HCT116 (cell line): ENCODE measurements at regions not wholly inside any gene's neighbourhood (a gene's known extent, or its start where the extent isn't known, plus 50 kb on each side); places are given as distances from the start of the nearest gene placed in this dataset.

ENCODE experiments used
- ATAC-seq: fragments of 200-7000 bp; cut with Tn5 transposase; 2 replicates; pipeline ENCODE4 v1.9.1; 2020; ENCODE audit warnings: mild to moderate bottlenecking, moderate library complexity
- BruUV-seq: library from RNA; stranded (reverse); fragments of 400-500 nt; replicated peaks from 2 replicates; lab custom pipeline; 2021; lab: Mats Ljungman, UMichigan
- CTCF ChIA-PET: fragments of 300-600 bp; sonication (Branson Sonifier 250); formaldehyde crosslinking; loops from one replicate; lab custom pipeline; 2021; ENCODE audit warnings: antibody characterized with exemption; lab: Charles Lee
- POLR2A ChIA-PET: fragments of 300-600, 350-600 bp; sonication (Branson Sonifier 250); formaldehyde crosslinking; loops from one replicate; lab custom pipeline; 2021; ENCODE audit warnings: antibody characterized with exemption; lab: Charles Lee
- RAD21 ChIA-PET, 2 experiments: fragments of 300-600 bp; sonication (Branson Sonifier 250); formaldehyde crosslinking; loops; one replicate each; lab custom pipeline; 2023; ENCODE audit warnings: low total read pairs in 2 of 2; ENCODE audit not compliant: uncharacterized antibody in 2 of 2, unreplicated experiment in 2 of 2, low non-redundant PET in 1 of 2; lab: Charles Lee
- DNase-seq: peaks from one replicate; pipeline ENCODE4 v3.0.0-alpha.2; 2010; ENCODE audit warnings: low read depth, low spot score
- H2AFZ ChIP-seq: fragments of 200-600 bp; shearing (Covaris generic), sonication (generic); 2 replicates; pipeline ENCODE4 v1.6.1; 2017; ENCODE audit warnings: low read depth, mixed run types, mixed read lengths, antibody characterized with exemption, low read length; ENCODE audit not compliant: poor library complexity, severe bottlenecking
- H3K27ac ChIP-seq: 2 replicates; pipeline ENCODE4 v1.5.1; 2012; ENCODE audit warnings: low read depth, low read length
- H3K27me3 ChIP-seq: fragments of 200-600 bp; sonication (generic); 2 replicates; pipeline ENCODE4 v1.6.1; 2016; ENCODE audit warnings: mixed run types, low read length, mixed read lengths; ENCODE audit not compliant: insufficient read depth
- H3K36me3 ChIP-seq, 2 experiments: fragments of 200-500 bp in 1 of 2; fragments of 200-600 bp in 1 of 2; sonication (Bioruptor generic) in 1 of 2; sonication (generic) in 1 of 2; 2 replicates each; pipeline versions ENCODE4 v1.5.1 to v1.6.1; 2014 to 2016; ENCODE audit warnings: low read length in 2 of 2, inconsistent platforms in 1 of 2, mixed read lengths in 1 of 2, mixed run types in 1 of 2; ENCODE audit not compliant: insufficient read depth in 2 of 2, control insufficient read depth in 1 of 2
- H3K4me1 ChIP-seq, 2 experiments: fragments of 200-600 bp in 1 of 2; sonication (generic) in 1 of 2; 2 replicates each; pipeline versions ENCODE4 v1.5.1 to v1.6.1; 2012 to 2017; ENCODE audit warnings: low read length in 2 of 2, inconsistent platforms in 1 of 2, mild to moderate bottlenecking in 1 of 2, mixed read lengths in 1 of 2, mixed run types in 1 of 2, moderate library complexity in 1 of 2; ENCODE audit not compliant: insufficient read depth in 2 of 2, control insufficient read depth in 1 of 2
- H3K4me2 ChIP-seq: fragments of 200-600 bp; sonication (generic); 2 replicates; pipeline ENCODE4 v1.6.1; 2017; ENCODE audit warnings: mixed run types, low read length, mixed read lengths
- H3K4me3 ChIP-seq, 2 experiments: fragments of 200-600 bp in 1 of 2; sonication (generic) in 1 of 2; replicated peaks in 1 of 2; 2 replicates each; pipeline ENCODE4 v1.5.1; 2011 to 2016; ENCODE audit warnings: low read length in 2 of 2, control low read depth in 1 of 2, low read depth in 1 of 2, mild to moderate bottlenecking in 1 of 2, mixed read lengths in 1 of 2, mixed run types in 1 of 2
- H3K79me2 ChIP-seq: fragments of 200-600 bp; sonication (generic); 2 replicates; pipeline ENCODE4 v1.6.1; 2017; ENCODE audit warnings: mild to moderate bottlenecking, mixed run types, low read length, moderate library complexity, mixed read lengths; ENCODE audit not compliant: insufficient read depth
- H3K9ac ChIP-seq: fragments of 200-600 bp; sonication (generic); 2 replicates; pipeline ENCODE4 v1.6.1; 2016; ENCODE audit warnings: low read length, mixed read lengths
- H3K9me2 ChIP-seq: fragments of 200-600 bp; sonication (generic), shearing (Covaris generic); 2 replicates; pipeline ENCODE4 v1.6.1; 2017; ENCODE audit warnings: mixed run types, mild to moderate bottlenecking, moderate library complexity; ENCODE audit not compliant: insufficient read depth
- H3K9me3 ChIP-seq, 2 experiments: fragments of 200-500 bp in 1 of 2; fragments of 200-600 bp in 1 of 2; sonication (Bioruptor generic) in 1 of 2; sonication (generic) in 1 of 2; 2 replicates each; pipeline ENCODE4 v1.6.1; 2014 to 2017; ENCODE audit warnings: low read length in 2 of 2, mixed read lengths in 2 of 2, inconsistent platforms in 1 of 2, low read depth in 1 of 2, mild to moderate bottlenecking in 1 of 2, mixed run types in 1 of 2, moderate library complexity in 1 of 2; ENCODE audit not compliant: control insufficient read depth in 1 of 2, insufficient read depth in 1 of 2
- H4K20me1 ChIP-seq: fragments of 200-600 bp; sonication (generic), shearing (Covaris generic); 2 replicates; pipeline ENCODE4 v1.6.1; 2017; ENCODE audit warnings: mixed run types, mild to moderate bottlenecking, moderate library complexity; ENCODE audit not compliant: insufficient read depth
- ATF3 ChIP-seq: IDR thresholded peaks from 2 replicates; pipeline ENCODE4 v1.6.1; 2012
- CBX3 ChIP-seq: IDR thresholded peaks from 2 replicates; pipeline ENCODE4 v1.6.1; 2012; ENCODE audit warnings: low read depth
- CEBPB ChIP-seq: IDR thresholded peaks from 2 replicates; pipeline ENCODE4 v1.6.1; 2012; ENCODE audit warnings: low read depth
- CTCF ChIP-seq, 3 experiments: fragments of 200-600 bp in 1 of 3; sonication (generic) in 1 of 3; IDR thresholded peaks in 2 of 3; conservative IDR thresholded peaks in 1 of 3; 2 replicates each; pipeline ENCODE4 v1.5.1; 2012 to 2017; ENCODE audit warnings: low read depth in 2 of 3, low read length in 2 of 3, antibody characterized with exemption in 1 of 3, borderline replicate concordance in 1 of 3, control low read depth in 1 of 3, mild to moderate bottlenecking in 1 of 3, mixed read lengths in 1 of 3, mixed run types in 1 of 3, moderate library complexity in 1 of 3; ENCODE audit not compliant: insufficient read depth in 1 of 3
- EZH2 ChIP-seq: fragments of 200-600 bp; sonication (generic); IDR thresholded peaks from 2 replicates; pipeline ENCODE4 v1.6.1; 2017; ENCODE audit warnings: antibody characterized with exemption, mixed run types
- EZH2phosphoT487 ChIP-seq: fragments of 200-600 bp; IDR thresholded peaks from 2 replicates; pipeline ENCODE4 v1.6.1; 2018; ENCODE audit warnings: antibody characterized with exemption, borderline replicate concordance
- JUND ChIP-seq: IDR thresholded peaks from 2 replicates; pipeline ENCODE4 v1.6.1; 2012
- MAX ChIP-seq: IDR thresholded peaks from 2 replicates; pipeline ENCODE4 v1.6.1; 2012
- POLR2A ChIP-seq: IDR thresholded peaks from 2 replicates; pipeline ENCODE4 v1.7.0; 2011; ENCODE audit warnings: borderline replicate concordance; ENCODE audit not compliant: insufficient read depth, insufficient read length; ENCODE audit errors: extremely low read depth
- POLR2AphosphoS5 ChIP-seq: IDR thresholded peaks from 2 replicates; pipeline ENCODE4 v1.6.1; 2011; ENCODE audit warnings: mild to moderate bottlenecking, low read depth, low read length, moderate library complexity
- RAD21 ChIP-seq: IDR thresholded peaks from 2 replicates; pipeline ENCODE4 v1.6.1; 2012; ENCODE audit warnings: low read depth, mild to moderate bottlenecking
- REST ChIP-seq: IDR thresholded peaks from 2 replicates; pipeline ENCODE4 v1.6.1; 2012; ENCODE audit warnings: low read depth
- SIN3A ChIP-seq: IDR thresholded peaks from 2 replicates; pipeline ENCODE4 v1.6.1; 2012; ENCODE audit warnings: low read depth
- SRF ChIP-seq: IDR thresholded peaks from 2 replicates; pipeline ENCODE4 v1.6.1; 2012; ENCODE audit warnings: low read depth
- TCF7L2 ChIP-seq: IDR thresholded peaks from 2 replicates; pipeline ENCODE4 v1.7.0; 2011; ENCODE audit warnings: borderline replicate concordance, inconsistent platforms; ENCODE audit not compliant: insufficient read depth, insufficient read length; ENCODE audit errors: extremely low read depth
- YY1 ChIP-seq: IDR thresholded peaks from 2 replicates; pipeline ENCODE4 v1.6.1; 2011; ENCODE audit warnings: low read length, low read depth, moderate library complexity, mild to moderate bottlenecking; ENCODE audit not compliant: insufficient replicate concordance; ENCODE audit errors: extremely low read depth
- ZBTB33 ChIP-seq: IDR thresholded peaks from 2 replicates; pipeline ENCODE4 v1.6.1; 2011; ENCODE audit warnings: mild to moderate bottlenecking, low read length, moderate library complexity; ENCODE audit not compliant: insufficient replicate concordance; ENCODE audit errors: extremely low read depth
- ZFX ChIP-seq: fragments of 450-650 bp; IDR thresholded peaks from 2 replicates; pipeline ENCODE4 v1.6.1; 2017
- ZNF274 ChIP-seq: fragments of 200-500 bp; sonication (Bioruptor generic); IDR thresholded peaks from 2 replicates; pipeline ENCODE4 v1.6.1; 2014; ENCODE audit warnings: mild to moderate bottlenecking, low read depth, low read length, inconsistent platforms
- intact Hi-C: fragments of 100-400 bp; cut with micrococcal nuclease; formaldehyde crosslinking; loops from 2 replicates; pipeline ENCODE4 v1.10.0; 2022

GRCh38 chr6:144845186-144845585 lies 560.1 kb downstream of the UTRN start:
- ChIA-PET RAD21 (no interaction called here), POLR2A (no interaction called here), CTCF (no interaction called here)
- intact Hi-C loops: no loop called here
- Histone ChIP-seq H3K36me3 (peaks cover 0 to 4% of the 10 kb centered on the region in 2 experiments; a peak in 1 of 4 replicates), H3K4me1 (peaks cover 3 to 14% of the 10 kb centered on the region in 2 experiments; a peak in 2 of 4 replicates), H3K27me3 (no peaks in the 10 kb centered on the region), H3K27ac (no peak overlapping the region), H3K79me2 (no peaks in the 10 kb centered on the region), H3K9ac (no peak overlapping the region), H3K9me3 (no peaks in the 10 kb centered on the region), H3K9me2 (no peaks in the 10 kb centered on the region), H2AFZ (no peak overlapping the region), H3K4me2 (no peak overlapping the region), H4K20me1 (no peaks in the 10 kb centered on the region), H3K4me3 (no peak overlapping the region)
- DNase-seq (no peak), ATAC-seq (no peak)
- BruUV-seq: no TSS peak
- TF ChIP-seq JUND (no peak), ZBTB33 (no peak), SIN3A (no peak), EZH2 (no peak), RAD21 (no peak), ATF3 (no peak), ZNF274 (no peak), TCF7L2 (no peak), POLR2A (no peak), CEBPB (no peak), SRF (no peak), CTCF (IDR thresholded peaks at IDR 0.05 in 2 of 3, conservative IDR thresholded peaks at IDR 0.05 in 1 of 3; ENCODE audit: borderline replicate concordance in 1 of 3, insufficient read depth in 1 of 3, low read depth in 2 of 3, low read length in 2 of 3) (no peak), EZH2phosphoT487 (no peak), YY1 (no peak), ZFX (no peak), CBX3 (no peak), MAX (no peak), POLR2AphosphoS5 (no peak), REST (no peak)
